ENCODE measurements at regions not wholly inside any gene's neighbourhood (a gene's known extent, or its start where the extent isn't known, plus 50 kb on each side); places are given as distances from the start of the nearest gene placed in this dataset.

DNA sequence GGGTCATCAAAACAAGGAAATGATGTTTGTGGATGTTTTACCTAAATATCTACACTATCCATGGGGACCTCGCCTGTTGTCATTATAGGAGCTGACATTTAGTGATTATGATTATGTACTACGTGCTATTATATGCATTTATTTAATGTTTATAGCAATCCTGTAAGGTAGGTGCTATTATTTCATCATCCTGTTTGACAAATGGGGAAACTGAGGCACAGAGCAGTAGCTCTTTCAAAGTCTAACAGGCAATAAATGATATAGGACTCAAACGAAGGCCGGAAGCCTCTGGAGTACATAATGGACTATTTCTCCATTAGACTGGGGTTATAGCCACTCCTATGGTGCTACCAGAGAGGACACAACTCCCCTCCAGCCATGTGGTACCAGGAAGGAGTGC, 60.6 kb upstream of the KDM7A start:
- no peak for TF ChIP-seq POLR2A (IDR thresholded peaks at IDR 0.05; ENCODE audit: low read depth)
- TF ChIP-seq, protein P1, sequence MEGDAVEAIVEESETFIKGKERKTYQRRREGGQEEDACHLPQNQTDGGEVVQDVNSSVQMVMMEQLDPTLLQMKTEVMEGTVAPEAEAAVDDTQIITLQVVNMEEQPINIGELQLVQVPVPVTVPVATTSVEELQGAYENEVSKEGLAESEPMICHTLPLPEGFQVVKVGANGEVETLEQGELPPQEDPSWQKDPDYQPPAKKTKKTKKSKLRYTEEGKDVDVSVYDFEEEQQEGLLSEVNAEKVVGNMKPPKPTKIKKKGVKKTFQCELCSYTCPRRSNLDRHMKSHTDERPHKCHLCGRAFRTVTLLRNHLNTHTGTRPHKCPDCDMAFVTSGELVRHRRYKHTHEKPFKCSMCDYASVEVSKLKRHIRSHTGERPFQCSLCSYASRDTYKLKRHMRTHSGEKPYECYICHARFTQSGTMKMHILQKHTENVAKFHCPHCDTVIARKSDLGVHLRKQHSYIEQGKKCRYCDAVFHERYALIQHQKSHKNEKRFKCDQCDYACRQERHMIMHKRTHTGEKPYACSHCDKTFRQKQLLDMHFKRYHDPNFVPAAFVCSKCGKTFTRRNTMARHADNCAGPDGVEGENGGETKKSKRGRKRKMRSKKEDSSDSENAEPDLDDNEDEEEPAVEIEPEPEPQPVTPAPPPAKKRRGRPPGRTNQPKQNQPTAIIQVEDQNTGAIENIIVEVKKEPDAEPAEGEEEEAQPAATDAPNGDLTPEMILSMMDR (IDR thresholded peaks at IDR 0.05), result no peak
